Skin of body (tissue), 1 donor: ENCODE measurements at regions not wholly inside any gene's neighbourhood (a gene's known extent, or its start where the extent isn't known, plus 50 kb on each side); places are given as distances from the start of the nearest gene placed in this dataset.
"Not testable (repeated sequence)": the region's sequence is repeated elsewhere in the genome, so short reads cannot be mapped to it uniquely, and the experiment has no call there.

Experiments
- DNase-seq: peaks from one replicate; lab custom pipeline; 2025; lab: John Stamatoyannopoulos, UW

- DNase-seq: no peak
Measured at GRCh38 chrX:40530509-40530908, 50.3 kb upstream of the ATP6AP2 start.

- DNase-seq: no peak
Measured at GRCh38 chrX:40527543-40527942, 53.2 kb upstream of the ATP6AP2 start.

- DNase-seq: no peak
Measured at GRCh38 chrX:40526412-40526811, 54.4 kb upstream of the ATP6AP2 start.

- not testable (repeated sequence) for DNase-seq
Measured at GRCh38 chrX:40525901-40526300, 54.9 kb upstream of the ATP6AP2 start.

- no peak for DNase-seq
Measured at GRCh38 chrX:40524423-40524822, 56.3 kb upstream of the ATP6AP2 start.

GRCh38 chrX:40523852-40524251 is 56.9 kb upstream of the ATP6AP2 start:
- DNase-seq: no peak

GRCh38 chrX:40521868-40522450 is 58.8 kb upstream of the ATP6AP2 start:
- DNase-seq: no peak

- no peak for DNase-seq
Measured at GRCh38 chrX:40514376-40514775, 66.4 kb upstream of the ATP6AP2 start.

GRCh38 chrX:40513835-40514234 is 66.9 kb upstream of the ATP6AP2 start:
- no peak for DNase-seq

GRCh38 chrX:40513012-40513411 is 67.8 kb upstream of the ATP6AP2 start:
- no peak for DNase-seq

- DNase-seq: no peak
Measured at GRCh38 chrX:40511258-40511657, 69.5 kb upstream of the ATP6AP2 start.

GRCh38 chrX:40508560-40508959 is 72.2 kb upstream of the ATP6AP2 start:
- DNase-seq: no peak

GRCh38 chrX:40506201-40506985 is 74.4 kb upstream of the ATP6AP2 start:
- peak; percentile 12 for DNase-seq

GRCh38 chrX:40504801-40505605 is 75.8 kb upstream of the ATP6AP2 start:
- DNase-seq: no peak

- DNase-seq: no peak
Measured at GRCh38 chrX:40503094-40503493, 77.7 kb upstream of the ATP6AP2 start.

- no peak for DNase-seq
Measured at GRCh38 chrX:40502688-40503087, 78.1 kb upstream of the ATP6AP2 start.

- no peak for DNase-seq
Measured at GRCh38 chrX:40501164-40501855, 79.5 kb upstream of the ATP6AP2 start.

- peak; percentile 37 for DNase-seq
Measured at GRCh38 chrX:40496728-40497127, 84.0 kb upstream of the ATP6AP2 start.

- no peak for DNase-seq
Measured at GRCh38 chrX:40495659-40496058, 85.1 kb upstream of the ATP6AP2 start.

GRCh38 chrX:40494005-40494404 is 86.8 kb upstream of the ATP6AP2 start:
- no peak for DNase-seq

- no peak for DNase-seq
Measured at GRCh38 chrX:40488296-40488695, 92.5 kb upstream of the ATP6AP2 start.

- no peak for DNase-seq
Measured at GRCh38 chrX:40485973-40486372, 94.8 kb upstream of the ATP6AP2 start.
